Adrenal gland (tissue), 9 donors: ENCODE measurements at regions not wholly inside any gene's neighbourhood (a gene's known extent, or its start where the extent isn't known, plus 50 kb on each side); places are given as distances from the start of the nearest gene placed in this dataset.

Experiments
- DNase-seq, 7 donors: peaks; one replicate each; pipeline ENCODE4 v3.0.0-alpha.2; 2019 to 2020
- H3K27ac ChIP-seq, 5 donors: fragments of 200-600 bp; sonication (generic) in 4 of 5; 1 replicate in 3 of 5; 2 replicates in 2 of 5; pipeline versions ENCODE4 v1.5.1 to v1.8.0; 2016 to 2020; ENCODE audit warnings: mild to moderate bottlenecking in 1 of 5
- H3K27me3 ChIP-seq: fragments of 200-600 bp; 2 replicates; pipeline ENCODE4 v1.8.0; 2021
- H3K36me3 ChIP-seq, 2 donors: fragments of 200-600 bp; replicated peaks in 1 of 2; 1 replicate in 1 of 2; 2 replicates in 1 of 2; pipeline versions ENCODE4 v1.5.1 to v1.8.0; 2018 to 2022
- H3K4me1 ChIP-seq, 2 donors: fragments of 200-600 bp; replicated peaks in 1 of 2; 1 replicate in 1 of 2; 2 replicates in 1 of 2; pipeline versions ENCODE4 v1.5.1 to v1.8.0; 2018 to 2021
- H3K4me3 ChIP-seq, 4 donors: fragments of 200-600 bp; sonication (generic) in 3 of 4; one replicate each; pipeline ENCODE4 v1.5.1; 2016 to 2018
- H3K9me3 ChIP-seq, 3 donors: fragments of 200-600 bp; sonication (generic) in 1 of 3; replicated peaks in 1 of 3; 1 replicate in 2 of 3; 2 replicates in 1 of 3; pipeline versions ENCODE4 v1.5.1 to v1.8.0; 2016 to 2021
- POLR2A ChIP-seq, 2 donors: fragments of 450-650 bp; IDR thresholded peaks; one replicate each; pipeline ENCODE4 v1.6.1; 2017; ENCODE audit warnings: antibody characterized with exemption in 2 of 2, mild to moderate bottlenecking in 2 of 2, moderate library complexity in 1 of 2
- WGBS, 4 donors: extraction: QIAGEN DNeasy Blood & Tissue Kit in 2 of 4; methylation state at CpG; one replicate each; pipeline versions ENCODE4 v1.1.5 to v1.1.7; 2013 to 2017; 5-methylcytosine and 5-hydroxymethylcytosine counted together
- intact Hi-C, 2 donors: fragments of 100-400 bp; cut with DNase I; formaldehyde crosslinking; loops; one replicate each; pipeline versions ENCODE4 v1.14.1 to v1.15.0; 2022 to 2023
- TF ChIP-seq, protein P1 (sequence below), 6 experiments: fragments of 450-650 bp in 4 of 6; fragments of 200-600 bp in 2 of 6; sonication (generic) in 1 of 6; IDR thresholded peaks; 1 replicate in 5 of 6; 2 replicates in 1 of 6; pipeline versions ENCODE4 v1.5.1 to v1.8.0; 2016 to 2021; ENCODE audit warnings: antibody characterized with exemption in 6 of 6, mild to moderate bottlenecking in 2 of 6, moderate library complexity in 1 of 6
- donor health status: healthy with polysubstance abuse.
- donor health status: Bipolar disorder and iron deficiency.
- donor health status: DM: yes; HTN: yes; CAD: no.
- donor health status: DM: no; HTN: no; CAD: no.
- donor health status: DM: no; HTN: no; CAD: no.

DNA sequence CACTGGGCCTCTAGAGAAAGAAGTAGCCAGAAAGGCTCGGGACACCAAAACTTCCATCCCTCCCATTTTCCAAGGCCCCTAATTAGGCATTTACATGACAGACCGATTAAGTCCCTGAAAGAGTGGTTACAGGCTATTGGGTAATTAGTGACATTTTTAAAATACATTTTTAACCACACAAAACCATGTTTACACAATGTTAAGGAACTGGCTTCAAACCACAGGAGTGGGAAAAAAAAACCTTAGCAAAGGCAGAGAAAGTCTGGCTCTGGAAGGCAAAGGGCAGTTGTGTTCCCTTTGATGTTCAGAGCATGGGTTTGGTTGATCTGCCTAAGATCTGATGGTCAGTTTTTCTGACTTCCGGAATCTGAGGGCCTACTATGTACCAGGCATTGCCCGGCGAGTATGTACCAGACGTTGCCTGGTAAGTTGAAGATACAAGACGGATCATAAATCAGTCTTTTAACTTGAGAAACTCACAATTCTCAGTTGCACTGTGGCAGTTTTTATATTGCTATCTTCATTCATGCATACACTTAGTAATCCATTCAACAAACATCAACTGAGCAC is 576.5 kb downstream of the MED13L start:
- Histone ChIP-seq H3K27me3 (no peaks in the 10 kb centered on the region), H3K36me3 (no peaks in the 10 kb centered on the region), H3K4me1 (no peaks in the 10 kb centered on the region), H3K4me3 (no peak overlapping the region), H3K27ac (no peak overlapping the region), H3K9me3 (no peaks in the 10 kb centered on the region)
- intact Hi-C loops, result no loop called here
- no peak for DNase-seq
- WGBS, 4 donors, result 64 to 67% (median 65%) methylated on average over 7 of the region's 7 CpGs
- no peak for TF ChIP-seq POLR2A (IDR thresholded peaks at IDR 0.05)
- TF ChIP-seq, protein P1, sequence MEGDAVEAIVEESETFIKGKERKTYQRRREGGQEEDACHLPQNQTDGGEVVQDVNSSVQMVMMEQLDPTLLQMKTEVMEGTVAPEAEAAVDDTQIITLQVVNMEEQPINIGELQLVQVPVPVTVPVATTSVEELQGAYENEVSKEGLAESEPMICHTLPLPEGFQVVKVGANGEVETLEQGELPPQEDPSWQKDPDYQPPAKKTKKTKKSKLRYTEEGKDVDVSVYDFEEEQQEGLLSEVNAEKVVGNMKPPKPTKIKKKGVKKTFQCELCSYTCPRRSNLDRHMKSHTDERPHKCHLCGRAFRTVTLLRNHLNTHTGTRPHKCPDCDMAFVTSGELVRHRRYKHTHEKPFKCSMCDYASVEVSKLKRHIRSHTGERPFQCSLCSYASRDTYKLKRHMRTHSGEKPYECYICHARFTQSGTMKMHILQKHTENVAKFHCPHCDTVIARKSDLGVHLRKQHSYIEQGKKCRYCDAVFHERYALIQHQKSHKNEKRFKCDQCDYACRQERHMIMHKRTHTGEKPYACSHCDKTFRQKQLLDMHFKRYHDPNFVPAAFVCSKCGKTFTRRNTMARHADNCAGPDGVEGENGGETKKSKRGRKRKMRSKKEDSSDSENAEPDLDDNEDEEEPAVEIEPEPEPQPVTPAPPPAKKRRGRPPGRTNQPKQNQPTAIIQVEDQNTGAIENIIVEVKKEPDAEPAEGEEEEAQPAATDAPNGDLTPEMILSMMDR (IDR thresholded peaks at IDR 0.05), result no peak

DNA sequence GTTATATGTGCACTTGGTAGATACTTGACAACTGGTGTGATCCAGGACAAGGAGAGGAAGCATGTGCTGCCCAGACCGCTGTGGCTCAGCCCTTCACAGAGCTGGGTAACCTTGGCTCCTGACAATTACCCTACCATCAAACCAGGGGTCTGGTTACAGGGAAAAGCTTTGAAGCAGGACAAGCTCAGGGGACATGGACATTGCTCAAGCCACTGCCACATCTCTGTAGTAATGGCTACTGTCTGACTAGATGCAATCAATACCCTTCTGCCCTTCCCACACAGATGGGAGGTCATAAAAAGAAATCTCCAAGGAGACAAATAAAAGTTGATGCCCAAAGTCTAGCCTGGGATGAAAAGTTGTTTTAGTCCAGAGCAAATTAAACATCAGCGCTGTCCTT is 577.4 kb downstream of the MED13L start:
- no peak overlapping the region for H3K4me3 ChIP-seq
- H3K9me3 ChIP-seq, result no peaks in the 10 kb centered on the region

DNA sequence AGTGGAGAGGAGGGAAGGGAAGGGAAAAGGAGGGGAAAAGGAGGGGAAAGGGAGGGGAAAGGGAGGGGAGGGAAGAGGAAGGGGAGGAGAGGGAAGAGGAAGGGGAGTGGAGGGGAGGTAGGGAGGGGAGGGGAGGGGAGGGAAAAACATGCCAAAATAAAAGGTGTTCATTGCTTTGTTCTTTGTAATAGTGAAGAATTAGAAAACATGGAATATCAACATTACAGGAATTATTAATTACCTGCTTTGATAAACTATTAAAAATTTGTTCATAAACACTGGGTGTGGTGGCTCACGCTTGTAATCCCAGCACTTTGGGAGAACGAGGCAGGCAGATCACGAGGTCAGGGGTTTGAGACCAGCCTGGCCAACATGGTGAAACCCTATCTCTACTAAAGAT is 579.2 kb downstream of the MED13L start:
- WGBS, 4 donors, result 75 to 88% (median 82%) methylated on average over 3 of the region's 3 CpGs
- intact Hi-C loops, result no loop called here
- Histone ChIP-seq H3K4me3 (no peak overlapping the region), H3K9me3 (no peaks in the 10 kb centered on the region), H3K27me3 (no peaks in the 10 kb centered on the region), H3K4me1 (no peaks in the 10 kb centered on the region), H3K36me3 (no peaks in the 10 kb centered on the region), H3K27ac (no peak overlapping the region)
- no peak for TF ChIP-seq POLR2A (IDR thresholded peaks at IDR 0.05)
- TF ChIP-seq, protein P1 (IDR thresholded peaks at IDR 0.05), result no peak
- no peak for DNase-seq

More for the DNA sequence above, 577.4 kb downstream of the MED13L start:
- H3K36me3 ChIP-seq, result no peaks in the 10 kb centered on the region
- no peak overlapping the region for H3K27ac ChIP-seq
- WGBS, 4 donors, result 90 to 100% (median 96%) methylated on average over 1 to 2 of the region's 2 CpGs
- intact Hi-C loops, result no loop called here
- no peaks in the 10 kb centered on the region for H3K4me1 ChIP-seq
- TF ChIP-seq, protein P1 (IDR thresholded peaks at IDR 0.05), result no peak
- TF ChIP-seq POLR2A (IDR thresholded peaks at IDR 0.05), result no peak
- no peaks in the 10 kb centered on the region for H3K27me3 ChIP-seq
- DNase-seq, result no peak

DNA sequence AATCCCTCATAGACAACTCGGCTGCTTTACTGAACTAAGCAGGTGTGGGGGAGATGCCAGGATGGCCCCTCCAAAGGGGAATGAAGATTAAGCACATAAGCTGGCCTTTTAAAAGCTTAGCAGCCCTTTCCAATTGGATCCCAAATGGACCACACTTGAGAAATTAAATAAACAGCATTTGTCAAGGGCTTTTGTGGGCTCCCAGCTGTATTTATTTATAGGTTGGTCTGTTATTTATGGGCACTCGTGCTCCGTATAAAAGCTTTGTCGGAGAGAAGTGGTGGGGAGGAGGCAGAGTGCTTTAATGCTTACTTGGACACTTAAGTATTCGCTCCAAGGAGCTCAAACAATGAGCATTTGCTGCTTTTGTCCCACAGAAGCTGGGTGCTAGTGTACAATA is 580.2 kb downstream of the MED13L start:
- no peaks in the 10 kb centered on the region for H3K9me3 ChIP-seq
- no peaks in the 10 kb centered on the region for H3K27me3 ChIP-seq
- H3K4me1 ChIP-seq, result no peaks in the 10 kb centered on the region
- no peaks in the 10 kb centered on the region for H3K36me3 ChIP-seq
- DNase-seq, result no peak
- TF ChIP-seq, protein P1 (IDR thresholded peaks at IDR 0.05), result no peak
- no peak for TF ChIP-seq POLR2A (IDR thresholded peaks at IDR 0.05)
- 59 to 67% (median 60%) methylated on average over 5 of the region's 5 CpGs for WGBS, 4 donors
- intact Hi-C loops, result no loop called here
- no peak overlapping the region for H3K27ac ChIP-seq
- H3K4me3 ChIP-seq, result no peak overlapping the region
